ENCODE measurements at regions not wholly inside any gene's neighbourhood (a gene's known extent, or its start where the extent isn't known, plus 50 kb on each side); places are given as distances from the start of the nearest gene placed in this dataset.

DNA sequence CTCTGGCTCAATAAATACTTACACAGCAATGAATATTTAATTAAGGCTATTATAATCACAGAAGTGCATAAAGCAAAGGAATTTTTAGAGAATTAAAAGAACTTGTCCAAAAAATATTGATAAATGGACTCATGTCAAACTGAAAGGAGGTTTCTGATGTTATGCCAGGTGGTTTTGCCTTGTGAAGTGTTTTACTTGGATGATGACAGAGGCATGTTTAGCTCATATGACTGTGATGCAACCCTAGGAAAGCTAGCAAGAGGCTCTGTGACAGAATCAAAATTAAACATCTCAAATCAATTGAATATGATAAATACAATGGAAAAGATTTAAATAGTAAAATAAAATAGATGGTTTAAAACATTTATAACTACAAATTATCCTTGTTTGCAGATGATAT lies 137.3 kb downstream of the TMEM200A start:
- TF ChIP-seq, protein P1, sequence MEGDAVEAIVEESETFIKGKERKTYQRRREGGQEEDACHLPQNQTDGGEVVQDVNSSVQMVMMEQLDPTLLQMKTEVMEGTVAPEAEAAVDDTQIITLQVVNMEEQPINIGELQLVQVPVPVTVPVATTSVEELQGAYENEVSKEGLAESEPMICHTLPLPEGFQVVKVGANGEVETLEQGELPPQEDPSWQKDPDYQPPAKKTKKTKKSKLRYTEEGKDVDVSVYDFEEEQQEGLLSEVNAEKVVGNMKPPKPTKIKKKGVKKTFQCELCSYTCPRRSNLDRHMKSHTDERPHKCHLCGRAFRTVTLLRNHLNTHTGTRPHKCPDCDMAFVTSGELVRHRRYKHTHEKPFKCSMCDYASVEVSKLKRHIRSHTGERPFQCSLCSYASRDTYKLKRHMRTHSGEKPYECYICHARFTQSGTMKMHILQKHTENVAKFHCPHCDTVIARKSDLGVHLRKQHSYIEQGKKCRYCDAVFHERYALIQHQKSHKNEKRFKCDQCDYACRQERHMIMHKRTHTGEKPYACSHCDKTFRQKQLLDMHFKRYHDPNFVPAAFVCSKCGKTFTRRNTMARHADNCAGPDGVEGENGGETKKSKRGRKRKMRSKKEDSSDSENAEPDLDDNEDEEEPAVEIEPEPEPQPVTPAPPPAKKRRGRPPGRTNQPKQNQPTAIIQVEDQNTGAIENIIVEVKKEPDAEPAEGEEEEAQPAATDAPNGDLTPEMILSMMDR (IDR thresholded peaks at IDR 0.05; ENCODE audit: poor library complexity) = no peak
- no peak for TF ChIP-seq EZH2phosphoT487 (IDR thresholded peaks at IDR 0.05; ENCODE audit: low read depth, severe bottlenecking, unreplicated experiment)
